Stimulated activated naive CD8-positive, alpha-beta T cell treated with anti-CD3 and anti-CD28 coated beads, Interleukin-15, Interleukin-2, amounts not matched to agents 100 U/mL and 50 U/mL, for 24 hours (primary cell): ENCODE measurements at regions not wholly inside any gene's neighbourhood (a gene's known extent, or its start where the extent isn't known, plus 50 kb on each side); places are given as distances from the start of the nearest gene placed in this dataset.
"Not testable (repeated sequence)": the region's sequence is repeated elsewhere in the genome, so short reads cannot be mapped to it uniquely, and the experiment has no call there.

ENCODE experiments used
- ATAC-seq: fragments of 150-1000 bp; cut with Tn5 transposase; one replicate; pipeline ENCODE4 v1.10.0; 2021
- DNase-seq: peaks from one replicate; pipeline ENCODE4 v3.0.0; 2021

GRCh38 chr1:178572604-178573003 lies 59.7 kb downstream of the TEX35 start:
- no peak for ATAC-seq

GRCh38 chr1:178573330-178573729 lies 60.4 kb downstream of the TEX35 start:
- ATAC-seq (no peak), DNase-seq (no peak)

More at GRCh38 chr1:178572604-178573003, 59.7 kb downstream of the TEX35 start:
- DNase-seq, result no peak

- DNase-seq, result no peak
- no peak for ATAC-seq
These were observed 61.4 kb downstream of the TEX35 start for GRCh38 chr1:178574345-178574744.

- no peak for ATAC-seq
- no peak for DNase-seq
These were observed 62.9 kb downstream of the TEX35 start for GRCh38 chr1:178575611-178576361.

- DNase-seq, result no peak
- ATAC-seq, result no peak
These were observed 63.9 kb downstream of the TEX35 start for GRCh38 chr1:178576841-178577240.

GRCh38 chr1:178577882-178578281 lies 65.0 kb downstream of the TEX35 start:
- ATAC-seq (no peak), DNase-seq (no peak)

- no peak for ATAC-seq
These were observed 65.6 kb downstream of the TEX35 start for GRCh38 chr1:178578541-178578940.

GRCh38 chr1:178579095-178579494 lies 66.2 kb downstream of the TEX35 start:
- ATAC-seq, result no peak
- no peak for DNase-seq

More at GRCh38 chr1:178578541-178578940, 65.6 kb downstream of the TEX35 start:
- no peak for DNase-seq

- DNase-seq (no peak), ATAC-seq (no peak)
These were observed 66.7 kb downstream of the TEX35 start for GRCh38 chr1:178579562-178579961.

GRCh38 chr1:178580096-178580495 lies 67.2 kb downstream of the TEX35 start:
- no peak for ATAC-seq
- no peak for DNase-seq

GRCh38 chr1:178580876-178581275 lies 68.0 kb downstream of the TEX35 start:
- ATAC-seq, result no peak
- no peak for DNase-seq

- no peak for ATAC-seq
These were observed 68.7 kb downstream of the TEX35 start for GRCh38 chr1:178581351-178582303.

GRCh38 chr1:178587096-178587495 lies 74.2 kb downstream of the TEX35 start:
- DNase-seq (no peak), ATAC-seq (no peak)

More at GRCh38 chr1:178581351-178582303, 68.7 kb downstream of the TEX35 start:
- DNase-seq, result no peak

- ATAC-seq, result no peak
- no peak for DNase-seq
These were observed 75.1 kb downstream of the TEX35 start for GRCh38 chr1:178587975-178588374.

- DNase-seq, ATAC-seq: not testable (repeated sequence)
These were observed 76.1 kb downstream of the TEX35 start for GRCh38 chr1:178589042-178589441.

GRCh38 chr1:178591811-178592210 lies 78.9 kb downstream of the TEX35 start:
- not testable (repeated sequence) for ATAC-seq, DNase-seq

GRCh38 chr1:178593515-178593914 lies 80.6 kb downstream of the TEX35 start:
- ATAC-seq (no peak), DNase-seq (no peak)

- ATAC-seq (no peak), DNase-seq (no peak)
These were observed 81.2 kb downstream of the TEX35 start for GRCh38 chr1:178594133-178594532.

GRCh38 chr1:178595491-178595890 lies 82.6 kb downstream of the TEX35 start:
- DNase-seq (no peak), ATAC-seq (no peak)

- ATAC-seq, result no peak
These were observed 86.2 kb downstream of the TEX35 start for GRCh38 chr1:178599087-178599486.

GRCh38 chr1:178599745-178600144 lies 86.8 kb downstream of the TEX35 start:
- DNase-seq, result no peak
- ATAC-seq, result no peak

More at GRCh38 chr1:178599087-178599486, 86.2 kb downstream of the TEX35 start:
- no peak for DNase-seq

GRCh38 chr1:178603926-178604325 lies 91.0 kb downstream of the TEX35 start:
- ATAC-seq (no peak), DNase-seq (no peak)

GRCh38 chr1:178606839-178607238 lies 93.9 kb downstream of the TEX35 start:
- DNase-seq (no peak), ATAC-seq (no peak)
